ENCODE measurements at regions not wholly inside any gene's neighbourhood (a gene's known extent, or its start where the extent isn't known, plus 50 kb on each side); places are given as distances from the start of the nearest gene placed in this dataset.

DNA sequence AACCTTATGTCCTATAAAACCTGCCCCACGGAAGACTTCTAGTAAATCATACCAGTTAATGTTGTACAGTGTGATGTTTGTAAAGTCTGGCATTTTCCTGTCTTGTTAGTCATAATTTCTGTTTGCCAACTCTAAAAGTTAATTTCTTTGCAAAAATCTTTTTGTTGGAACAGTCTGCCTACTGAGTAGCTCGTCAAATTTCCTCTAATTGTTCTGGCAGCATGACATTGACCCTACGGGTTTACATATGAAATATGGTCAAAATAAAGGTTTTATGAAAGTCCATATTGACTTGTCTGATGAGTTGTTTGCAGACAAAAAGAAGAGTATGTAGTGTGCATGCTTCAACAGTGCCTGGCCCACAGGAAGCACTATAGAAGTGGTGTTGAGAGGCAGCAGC lies 79.8 kb upstream of the SOX2 start:
- Histone ChIP-seq H3K36me3 (ENCODE audit: insufficient read depth, low read length) (no peaks in the 10 kb centered on the region), H3K4me3 (ENCODE audit: low read length) (no peak overlapping the region), H3K27ac (ENCODE audit: low read length) (no peak overlapping the region), H4K20me1 (ENCODE audit: insufficient read depth) (no peaks in the 10 kb centered on the region), H3K9me3 (ENCODE audit: low read length) (no peaks in the 10 kb centered on the region), H3K9ac (ENCODE audit: low read length) (no peak overlapping the region), H3K27me3 (ENCODE audit: insufficient read depth, low read depth, low read length) (no peaks in the 10 kb centered on the region), H3K79me2 (replicated peaks; ENCODE audit: insufficient read depth, low read length) (peaks cover 6% of the 10 kb centered on the region), H3K4me2 (ENCODE audit: low read length) (no peak overlapping the region), H3F3A (ENCODE audit: insufficient read depth, low read length, poor library complexity, severe bottlenecking) (no peaks in the 10 kb centered on the region), H3K9me2 (ENCODE audit: insufficient read depth, low read length) (no peaks in the 10 kb centered on the region), H2AFZ (ENCODE audit: low read depth, low read length) (no peak overlapping the region)
- no peak for TF ChIP-seq POLR2AphosphoS5 (IDR thresholded peaks at IDR 0.05)
- TF ChIP-seq, protein P1, sequence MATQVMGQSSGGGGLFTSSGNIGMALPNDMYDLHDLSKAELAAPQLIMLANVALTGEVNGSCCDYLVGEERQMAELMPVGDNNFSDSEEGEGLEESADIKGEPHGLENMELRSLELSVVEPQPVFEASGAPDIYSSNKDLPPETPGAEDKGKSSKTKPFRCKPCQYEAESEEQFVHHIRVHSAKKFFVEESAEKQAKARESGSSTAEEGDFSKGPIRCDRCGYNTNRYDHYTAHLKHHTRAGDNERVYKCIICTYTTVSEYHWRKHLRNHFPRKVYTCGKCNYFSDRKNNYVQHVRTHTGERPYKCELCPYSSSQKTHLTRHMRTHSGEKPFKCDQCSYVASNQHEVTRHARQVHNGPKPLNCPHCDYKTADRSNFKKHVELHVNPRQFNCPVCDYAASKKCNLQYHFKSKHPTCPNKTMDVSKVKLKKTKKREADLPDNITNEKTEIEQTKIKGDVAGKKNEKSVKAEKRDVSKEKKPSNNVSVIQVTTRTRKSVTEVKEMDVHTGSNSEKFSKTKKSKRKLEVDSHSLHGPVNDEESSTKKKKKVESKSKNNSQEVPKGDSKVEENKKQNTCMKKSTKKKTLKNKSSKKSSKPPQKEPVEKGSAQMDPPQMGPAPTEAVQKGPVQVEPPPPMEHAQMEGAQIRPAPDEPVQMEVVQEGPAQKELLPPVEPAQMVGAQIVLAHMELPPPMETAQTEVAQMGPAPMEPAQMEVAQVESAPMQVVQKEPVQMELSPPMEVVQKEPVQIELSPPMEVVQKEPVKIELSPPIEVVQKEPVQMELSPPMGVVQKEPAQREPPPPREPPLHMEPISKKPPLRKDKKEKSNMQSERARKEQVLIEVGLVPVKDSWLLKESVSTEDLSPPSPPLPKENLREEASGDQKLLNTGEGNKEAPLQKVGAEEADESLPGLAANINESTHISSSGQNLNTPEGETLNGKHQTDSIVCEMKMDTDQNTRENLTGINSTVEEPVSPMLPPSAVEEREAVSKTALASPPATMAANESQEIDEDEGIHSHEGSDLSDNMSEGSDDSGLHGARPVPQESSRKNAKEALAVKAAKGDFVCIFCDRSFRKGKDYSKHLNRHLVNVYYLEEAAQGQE (IDR thresholded peaks at IDR 0.05; ENCODE audit: borderline replicate concordance) = no peak
- no peak for TF ChIP-seq EZH2 (IDR thresholded peaks at IDR 0.05; ENCODE audit: borderline replicate concordance, insufficient read depth, low read length, poor library complexity, severe bottlenecking)
- no peak for TF ChIP-seq MXI1 (conservative IDR thresholded peaks at IDR 0.05; ENCODE audit: poor library complexity, severe bottlenecking)
- TF ChIP-seq TAF1 (IDR thresholded peaks at IDR 0.05; ENCODE audit: low read depth) = no peak

DNA sequence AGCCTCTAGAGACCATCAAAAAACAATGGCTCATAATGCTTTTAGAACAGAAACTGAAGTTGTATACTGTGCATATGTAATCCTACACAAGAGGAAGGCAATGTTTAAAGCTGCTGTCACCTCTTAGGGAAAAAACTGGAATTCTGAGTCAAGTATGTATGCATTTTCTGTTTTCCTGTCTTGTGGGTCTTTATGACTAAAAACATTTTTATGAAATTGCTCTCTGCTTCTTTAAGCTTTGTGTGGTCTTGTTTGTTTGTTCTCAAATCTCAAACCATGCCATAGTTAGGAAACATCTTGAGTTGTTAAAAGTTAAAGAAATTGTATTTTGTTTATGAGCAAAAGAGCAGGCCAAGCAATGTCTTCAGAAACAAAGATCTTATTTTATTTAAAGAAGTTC lies 80.9 kb upstream of the SOX2 start:
- no peak overlapping the region for H3K4me2 ChIP-seq (ENCODE audit: low read length)
- H3K9ac ChIP-seq (ENCODE audit: low read length) = no peak overlapping the region
- H2AFZ ChIP-seq (ENCODE audit: low read depth, low read length) = no peak overlapping the region
- no peaks in the 10 kb centered on the region for H3K9me3 ChIP-seq (ENCODE audit: low read length)
- H4K20me1 ChIP-seq (ENCODE audit: insufficient read depth) = no peaks in the 10 kb centered on the region
- H3K9me2 ChIP-seq (ENCODE audit: insufficient read depth, low read length) = no peaks in the 10 kb centered on the region
- H3K79me2 ChIP-seq (replicated peaks; ENCODE audit: insufficient read depth, low read length) = peaks cover 6% of the 10 kb centered on the region
- H3F3A ChIP-seq (ENCODE audit: insufficient read depth, low read length, poor library complexity, severe bottlenecking) = no peaks in the 10 kb centered on the region
- TF ChIP-seq, protein P1 (IDR thresholded peaks at IDR 0.05; ENCODE audit: borderline replicate concordance) = no peak
- TF ChIP-seq TAF1 (IDR thresholded peaks at IDR 0.05; ENCODE audit: low read depth) (no peak), EZH2 (IDR thresholded peaks at IDR 0.05; ENCODE audit: borderline replicate concordance, insufficient read depth, low read length, poor library complexity, severe bottlenecking) (no peak), SMC3 (conservative IDR thresholded peaks at IDR 0.05; ENCODE audit: poor library complexity) (no peak), MXI1 (conservative IDR thresholded peaks at IDR 0.05; ENCODE audit: poor library complexity, severe bottlenecking) (no peak), EP300 (conservative IDR thresholded peaks at IDR 0.05; ENCODE audit: poor library complexity, severe bottlenecking) (no peak), POLR2AphosphoS5 (IDR thresholded peaks at IDR 0.05) (no peak), RAD21 (conservative IDR thresholded peaks at IDR 0.05) (no peak)
- TF ChIP-seq, protein P2, sequence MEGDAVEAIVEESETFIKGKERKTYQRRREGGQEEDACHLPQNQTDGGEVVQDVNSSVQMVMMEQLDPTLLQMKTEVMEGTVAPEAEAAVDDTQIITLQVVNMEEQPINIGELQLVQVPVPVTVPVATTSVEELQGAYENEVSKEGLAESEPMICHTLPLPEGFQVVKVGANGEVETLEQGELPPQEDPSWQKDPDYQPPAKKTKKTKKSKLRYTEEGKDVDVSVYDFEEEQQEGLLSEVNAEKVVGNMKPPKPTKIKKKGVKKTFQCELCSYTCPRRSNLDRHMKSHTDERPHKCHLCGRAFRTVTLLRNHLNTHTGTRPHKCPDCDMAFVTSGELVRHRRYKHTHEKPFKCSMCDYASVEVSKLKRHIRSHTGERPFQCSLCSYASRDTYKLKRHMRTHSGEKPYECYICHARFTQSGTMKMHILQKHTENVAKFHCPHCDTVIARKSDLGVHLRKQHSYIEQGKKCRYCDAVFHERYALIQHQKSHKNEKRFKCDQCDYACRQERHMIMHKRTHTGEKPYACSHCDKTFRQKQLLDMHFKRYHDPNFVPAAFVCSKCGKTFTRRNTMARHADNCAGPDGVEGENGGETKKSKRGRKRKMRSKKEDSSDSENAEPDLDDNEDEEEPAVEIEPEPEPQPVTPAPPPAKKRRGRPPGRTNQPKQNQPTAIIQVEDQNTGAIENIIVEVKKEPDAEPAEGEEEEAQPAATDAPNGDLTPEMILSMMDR (IDR thresholded peaks at IDR 0.05; ENCODE audit: poor library complexity, severe bottlenecking) = no peak
- no peaks in the 10 kb centered on the region for H3K36me3 ChIP-seq (ENCODE audit: insufficient read depth, low read length)
- no peak overlapping the region for H3K4me3 ChIP-seq (ENCODE audit: low read length)
- H3K27ac ChIP-seq (ENCODE audit: low read length) = no peak overlapping the region
- H3K27me3 ChIP-seq (ENCODE audit: insufficient read depth, low read depth, low read length) = no peaks in the 10 kb centered on the region

Measured in neural cell (in vitro differentiated cells).